GM21526 (cell line): ENCODE measurements at regions not wholly inside any gene's neighbourhood (a gene's known extent, or its start where the extent isn't known, plus 50 kb on each side); places are given as distances from the start of the nearest gene placed in this dataset.

ENCODE experiments used
- ATAC-seq: cut with Tn5 transposase; IDR thresholded peaks from one replicate; pipeline ENCODE4 v1.9.1; 2021; ENCODE audit warnings: moderate library complexity; ENCODE audit not compliant: unreplicated experiment, low FRiP score

- ATAC-seq: no peak
Measured at GRCh38 chr18:66778048-66778447, 174.2 kb upstream of the CDH19 start.

DNA sequence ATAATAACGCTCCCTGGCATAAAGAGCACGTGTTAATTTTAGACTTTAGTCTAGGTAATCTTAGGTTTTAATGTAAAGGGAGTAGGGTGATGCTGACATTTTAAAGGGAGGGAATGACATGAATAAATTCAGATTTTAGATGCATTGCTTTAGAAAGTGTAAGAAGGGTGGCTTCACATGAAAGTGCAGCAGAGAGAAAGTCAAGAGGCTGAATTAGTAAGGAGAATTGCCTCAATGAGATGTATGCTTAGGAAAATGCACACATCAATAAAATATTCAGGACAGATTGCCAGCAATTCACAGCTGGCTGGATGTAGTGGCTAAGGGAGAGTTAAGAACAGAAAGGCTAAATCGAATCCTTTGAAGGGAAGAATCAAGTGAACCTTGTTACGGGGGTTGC lies 165.5 kb upstream of the CDH19 start:
- no peak for ATAC-seq

DNA sequence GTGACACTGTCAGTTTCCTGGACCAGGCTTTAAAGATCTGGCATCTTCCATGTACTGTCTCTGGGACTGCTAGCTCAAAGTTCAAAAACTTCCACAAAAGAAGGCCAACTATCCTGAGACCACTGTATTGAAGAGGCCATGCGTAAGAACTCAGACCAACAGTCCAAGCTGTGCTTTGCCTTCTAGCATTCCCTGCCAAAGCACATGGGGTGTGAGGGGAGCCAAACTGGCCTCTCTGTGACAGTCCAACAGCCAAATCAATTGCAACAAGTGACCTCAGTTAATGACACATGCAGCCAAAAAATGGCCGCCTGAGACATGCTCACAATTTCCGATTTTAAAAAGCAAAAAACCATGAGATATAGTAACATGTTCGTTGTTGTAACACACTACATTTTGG lies 160.3 kb upstream of the CDH19 start:
- no peak for ATAC-seq

DNA sequence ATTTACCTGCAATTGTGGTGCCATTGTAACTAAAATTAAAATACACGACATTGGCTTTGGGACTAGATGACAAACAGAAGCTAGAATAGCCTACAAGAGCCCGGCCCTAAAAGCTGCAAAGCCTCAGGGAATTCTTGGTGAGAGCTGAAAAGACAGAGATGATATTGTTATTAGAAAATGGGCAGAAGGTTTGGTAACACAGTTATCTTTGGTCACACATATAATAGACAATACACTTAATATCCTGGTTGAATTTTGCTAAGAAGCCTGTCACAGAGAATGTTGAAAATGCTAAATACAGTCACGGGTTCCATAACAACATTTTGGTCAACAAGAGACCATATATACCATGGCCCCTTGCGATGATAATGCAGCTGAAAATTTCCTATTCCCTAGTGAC lies 157.3 kb upstream of the CDH19 start:
- ATAC-seq: no peak

- no peak for ATAC-seq
Measured at GRCh38 chr18:66760559-66760958, 156.7 kb upstream of the CDH19 start.

DNA sequence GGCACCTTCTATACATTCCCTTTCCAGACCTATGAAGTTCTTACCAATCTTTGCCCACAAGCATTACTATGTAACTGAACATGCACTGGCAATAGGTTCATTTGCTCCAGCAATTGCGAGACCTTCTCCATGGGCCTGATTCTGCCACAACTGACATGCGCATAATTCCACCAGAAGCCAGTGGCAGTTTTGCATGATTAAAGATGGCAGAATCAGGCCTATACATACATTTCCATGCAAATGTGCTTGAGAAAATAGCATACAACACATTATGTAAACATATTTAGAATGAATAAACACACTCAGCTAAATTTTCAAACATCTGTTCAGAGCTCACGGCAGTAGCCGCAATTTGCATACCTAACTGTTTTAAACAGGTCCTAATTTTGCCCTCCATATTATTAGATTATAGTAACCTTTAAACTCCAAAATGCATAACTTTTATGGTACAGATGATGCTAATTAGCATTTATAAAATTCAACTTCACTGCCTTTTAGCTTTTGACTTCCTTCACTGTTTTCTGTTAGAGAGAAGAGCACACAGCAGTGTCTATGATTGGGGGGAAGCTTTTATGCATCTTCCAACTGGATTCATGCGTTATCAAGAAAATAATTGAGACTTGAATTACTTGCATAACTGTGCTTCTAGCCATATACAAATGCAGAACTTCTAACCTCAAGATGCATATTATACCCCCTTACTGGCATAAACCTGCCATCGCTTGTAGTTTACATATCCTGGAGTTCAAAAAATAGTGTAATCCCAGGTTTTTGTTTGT lies 155.3 kb upstream of the CDH19 start:
- no peak for ATAC-seq

DNA sequence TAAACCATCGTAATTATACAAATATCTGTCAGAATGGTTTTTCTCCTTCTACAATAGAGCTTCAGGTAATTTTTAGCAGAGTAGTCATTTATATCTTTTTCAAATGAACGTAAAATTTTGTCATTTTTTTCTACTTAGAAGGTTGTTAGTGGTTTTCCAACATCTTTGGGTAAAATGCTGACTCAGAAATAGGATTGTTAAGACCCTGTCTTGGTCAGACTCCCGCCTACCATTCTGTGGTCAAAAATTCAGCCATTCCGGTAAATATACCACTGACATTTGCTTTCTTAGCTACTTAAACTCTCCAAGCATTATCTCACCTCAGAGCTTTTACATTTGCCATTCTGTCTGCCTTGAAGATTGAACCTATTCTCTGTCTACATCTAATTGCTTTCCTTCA lies 154.1 kb upstream of the CDH19 start:
- no peak for ATAC-seq

DNA sequence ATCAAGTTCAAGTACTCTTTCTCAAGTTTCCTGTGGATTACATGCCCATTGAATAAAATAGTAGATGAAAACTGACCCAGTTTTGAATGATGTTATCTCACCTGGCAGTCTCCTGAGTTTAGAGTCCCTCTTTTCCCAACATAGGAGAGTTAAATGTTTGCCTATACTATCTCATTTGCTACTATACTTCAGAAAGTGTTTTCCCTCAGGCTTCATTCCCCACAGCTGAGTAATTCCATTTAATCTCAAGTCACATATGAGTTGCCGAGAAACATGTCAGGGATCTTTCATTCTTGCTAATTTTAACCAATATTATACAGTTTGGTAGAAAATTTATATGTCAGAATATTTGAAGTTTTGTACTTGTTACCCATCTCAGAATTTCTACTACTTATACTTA lies 150.4 kb upstream of the CDH19 start:
- ATAC-seq: no peak

DNA sequence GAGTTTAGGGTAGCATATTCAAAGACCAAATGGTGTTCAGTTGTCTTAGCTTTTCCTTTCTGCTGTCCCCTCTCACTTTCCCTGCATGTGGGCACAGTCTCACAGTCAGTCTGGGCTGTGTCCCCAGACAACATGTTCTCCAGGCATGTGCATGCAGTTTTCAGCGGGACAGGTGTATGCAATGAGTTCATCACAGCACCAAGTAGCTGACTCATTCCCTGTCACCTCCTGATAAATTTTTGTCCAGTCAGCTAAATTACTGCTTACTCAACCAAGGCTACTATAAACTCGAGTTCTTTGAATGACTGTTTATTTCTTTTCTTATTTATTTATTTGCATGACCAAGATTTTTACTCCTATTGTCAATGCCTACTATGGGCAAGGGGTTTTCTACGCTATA lies 148.8 kb upstream of the CDH19 start:
- no peak for ATAC-seq

DNA sequence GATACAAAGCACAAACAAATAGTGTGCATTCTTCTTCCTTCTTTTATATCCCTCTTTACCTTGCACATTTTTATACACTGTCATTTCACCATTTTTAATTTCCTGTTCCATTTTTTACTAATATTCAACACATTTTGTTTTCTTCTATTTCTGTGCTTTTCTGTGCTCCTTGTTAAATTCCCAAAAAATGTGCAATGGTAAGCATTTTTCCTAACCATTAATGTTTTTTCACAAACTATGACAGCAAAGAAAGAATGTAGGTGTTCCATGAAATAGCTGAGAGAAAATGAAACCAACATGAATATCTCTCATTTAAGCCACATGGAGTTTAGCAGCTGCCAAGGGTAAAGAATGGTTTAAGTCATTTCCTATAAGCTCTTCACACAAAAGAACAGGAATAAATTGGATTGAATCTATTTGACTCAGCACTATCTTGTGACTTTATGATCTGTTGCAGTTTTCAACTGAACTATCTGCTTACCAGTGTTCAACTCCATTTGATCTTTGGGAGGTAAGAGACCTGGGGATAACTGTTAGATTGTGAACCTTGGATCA lies 145.7 kb upstream of the CDH19 start:
- ATAC-seq: no peak

- no peak for ATAC-seq
Measured at GRCh38 chr18:66749030-66749429, 145.1 kb upstream of the CDH19 start.

- ATAC-seq: no peak
Measured at GRCh38 chr18:66742832-66743231, 138.9 kb upstream of the CDH19 start.

GRCh38 chr18:66735933-66736332 lies 132.0 kb upstream of the CDH19 start:
- no peak for ATAC-seq

GRCh38 chr18:66734451-66734850 lies 130.6 kb upstream of the CDH19 start:
- no peak for ATAC-seq

DNA sequence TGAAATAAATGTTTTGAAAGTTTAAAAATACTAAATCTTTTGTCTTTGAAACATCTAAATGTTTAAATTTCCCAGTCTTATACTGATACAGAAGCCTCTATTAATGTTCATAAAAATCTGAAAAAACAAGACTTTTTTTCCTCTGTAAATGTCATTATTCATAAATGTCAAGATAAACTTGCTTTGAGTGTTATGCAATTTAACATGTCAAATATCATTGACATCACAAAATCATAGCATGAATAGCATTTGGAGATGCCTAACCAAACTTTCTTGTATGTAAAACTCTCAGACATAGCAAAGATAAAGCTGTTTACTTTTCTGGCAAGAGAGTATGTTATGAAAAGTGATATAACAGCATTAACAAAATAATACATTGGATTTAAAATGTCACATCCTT lies 128.0 kb upstream of the CDH19 start:
- no peak for ATAC-seq

DNA sequence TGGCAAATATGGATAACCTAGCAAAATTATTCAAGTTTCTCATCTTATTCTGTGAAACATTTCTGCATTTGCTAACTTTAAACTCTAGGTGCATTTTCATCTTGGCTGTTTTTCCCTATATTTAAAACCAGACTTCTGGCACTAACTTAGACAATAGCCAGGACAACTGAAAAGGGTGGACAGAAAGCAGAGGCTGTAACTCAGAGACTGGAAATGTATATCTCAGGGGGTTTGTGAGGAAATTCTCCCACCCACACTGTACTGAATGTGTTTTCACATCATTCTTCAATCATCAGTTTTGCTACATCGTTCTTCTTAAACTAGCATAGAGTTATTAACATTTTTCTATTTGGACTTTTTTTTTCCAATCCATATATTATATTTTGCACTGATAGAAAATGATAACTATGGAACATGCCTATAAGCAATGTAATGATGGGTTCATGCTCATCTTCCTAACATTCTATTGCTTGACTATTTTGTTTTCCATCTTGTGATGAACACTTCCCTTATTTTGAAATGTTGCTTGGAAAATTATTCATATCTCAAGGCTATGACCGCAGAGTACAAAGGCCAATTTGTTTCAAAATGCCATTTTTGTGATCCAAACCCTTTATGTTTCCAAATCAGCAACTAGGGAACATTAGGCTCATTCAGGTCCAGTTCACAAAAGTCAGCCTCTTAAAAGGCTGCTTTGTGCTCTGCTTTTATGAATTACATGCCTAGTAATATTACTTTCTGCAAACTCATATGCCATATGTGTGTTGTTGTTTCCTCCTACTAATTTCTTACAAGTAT lies 125.8 kb upstream of the CDH19 start:
- no peak for ATAC-seq

DNA sequence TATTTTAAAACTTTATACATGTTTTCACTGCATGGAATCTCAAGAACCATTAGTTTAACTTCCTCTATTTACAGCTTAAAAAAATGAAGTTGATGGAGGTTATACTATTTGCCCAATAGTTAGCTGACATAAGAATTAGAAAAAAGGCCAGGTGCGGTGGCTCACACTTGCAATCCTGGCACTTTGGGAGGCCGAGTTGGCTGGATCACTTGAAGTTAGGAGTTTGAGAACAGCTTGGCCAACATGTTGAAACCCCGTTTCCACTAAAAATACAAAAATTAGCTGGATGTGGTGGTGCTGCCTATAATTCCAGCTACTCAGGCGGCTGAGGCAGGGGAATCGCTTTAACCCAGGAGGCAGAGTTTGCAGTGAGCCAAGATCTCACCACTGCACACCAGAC lies 125.1 kb upstream of the CDH19 start:
- ATAC-seq: no peak

DNA sequence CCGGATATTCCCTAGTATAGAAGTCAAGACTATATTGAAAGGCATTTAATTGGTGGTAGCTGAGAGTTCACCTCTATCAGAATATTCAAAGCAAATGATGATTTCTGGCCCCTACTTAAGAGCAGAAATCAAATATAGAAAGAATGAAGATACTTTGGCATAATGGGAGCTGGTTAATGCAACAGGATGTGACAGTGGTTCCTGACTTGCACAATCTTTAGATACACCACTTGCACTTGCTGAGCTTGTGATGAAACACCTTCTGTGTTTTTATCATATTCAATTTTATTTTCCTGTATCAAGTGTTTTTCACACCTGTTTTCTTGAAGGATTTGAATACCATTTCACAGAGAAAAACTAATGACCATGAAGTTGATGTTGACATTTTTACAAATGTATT lies 124.1 kb upstream of the CDH19 start:
- ATAC-seq: no peak

DNA sequence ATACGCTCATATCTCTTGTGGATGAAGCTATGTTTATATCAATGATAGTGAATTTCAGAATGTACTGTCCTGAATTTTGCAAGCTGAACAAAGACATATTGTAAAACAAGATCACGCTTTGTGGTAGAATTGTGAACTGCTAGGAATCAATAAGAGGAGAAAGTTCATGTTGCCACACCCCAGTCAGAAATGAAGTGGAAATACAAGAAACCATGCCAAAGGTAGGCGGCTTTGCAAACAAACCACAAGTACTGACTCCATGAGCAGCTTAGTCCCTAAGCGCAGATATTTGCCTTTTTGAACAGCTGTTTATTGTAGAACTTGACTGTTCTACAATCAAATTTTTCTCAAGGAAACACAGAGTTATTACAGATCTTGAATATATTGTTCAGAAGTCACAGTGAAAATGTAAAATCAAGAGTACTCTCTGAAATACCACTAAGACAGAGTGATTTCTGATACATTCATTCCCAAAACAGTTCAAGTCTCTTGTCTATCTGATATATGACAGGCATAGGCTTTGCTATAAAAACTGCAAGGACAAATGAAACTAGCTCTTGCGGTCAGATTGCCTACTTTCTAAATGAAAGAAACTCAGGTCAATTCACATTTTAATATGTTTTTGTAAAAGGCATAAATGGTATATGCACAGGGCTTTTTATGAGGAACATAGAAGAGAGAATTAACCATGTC lies 120.9 kb upstream of the CDH19 start:
- no peak for ATAC-seq

- no peak for ATAC-seq
Measured at GRCh38 chr18:66722671-66723070, 118.8 kb upstream of the CDH19 start.

DNA sequence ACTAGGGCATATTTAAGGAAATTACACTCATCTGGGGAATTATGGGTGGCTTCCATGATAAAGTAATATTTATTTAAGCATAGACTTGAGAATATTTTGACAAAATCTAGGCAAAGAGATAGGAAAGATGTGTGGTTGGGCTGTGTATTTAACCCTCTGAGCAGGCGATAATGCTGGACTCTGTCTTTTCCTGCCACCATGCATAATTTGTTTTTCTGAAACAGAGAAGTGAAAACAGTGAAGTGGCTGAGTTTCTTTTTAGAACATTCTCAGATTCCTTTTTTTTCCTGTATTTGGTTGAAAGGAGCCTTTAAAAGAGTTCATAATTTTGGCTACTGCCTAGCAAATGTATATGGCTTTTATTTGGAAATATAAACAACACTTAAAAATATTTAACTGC lies 104.8 kb upstream of the CDH19 start:
- no peak for ATAC-seq
